Kidney (tissue), 13 donors: ENCODE measurements at regions not wholly inside any gene's neighbourhood (a gene's known extent, or its start where the extent isn't known, plus 50 kb on each side); places are given as distances from the start of the nearest gene placed in this dataset.

Source experiments
- DNase-seq, 5 donors: peaks; one replicate each; pipeline ENCODE4 v3.0.0-alpha.2; 2013 to 2020
- FAIRE-seq: peaks from 2 replicates; lab custom pipeline; 2012; peaks lifted over from hg19 to GRCh38; lab: Jason Lieb, UNC
- H3K27ac ChIP-seq, 2 donors: one replicate each; pipeline ENCODE4 v1.7.0; 2013; ENCODE audit warnings: low read depth in 2 of 2, low read length in 2 of 2, inconsistent platforms in 1 of 2
- H3K27me3 ChIP-seq: one replicate; pipeline ENCODE4 v1.7.1; 2013; ENCODE audit warnings: low read length, inconsistent platforms; ENCODE audit not compliant: control insufficient read depth, insufficient read depth
- H3K36me3 ChIP-seq, 3 donors: one replicate each; pipeline versions ENCODE4 v1.7.0 to v1.7.1; 2013; ENCODE audit warnings: low read length in 3 of 3, control low read depth in 1 of 3, inconsistent platforms in 1 of 3; ENCODE audit not compliant: insufficient read depth in 3 of 3, control insufficient read depth in 2 of 3
- H3K4me1 ChIP-seq, 3 donors: one replicate each; pipeline versions ENCODE4 v1.7.0 to v1.7.1; 2013; ENCODE audit warnings: low read length in 3 of 3, inconsistent platforms in 1 of 3, low read depth in 1 of 3; ENCODE audit not compliant: control insufficient read depth in 2 of 3, insufficient read depth in 2 of 3
- H3K4me3 ChIP-seq, 3 donors: one replicate each; pipeline versions ENCODE4 v1.7.0 to v1.8.1; 2013; ENCODE audit warnings: low read length in 3 of 3, control low read depth in 1 of 3, inconsistent platforms in 1 of 3
- H3K9ac ChIP-seq, 3 donors: one replicate each; pipeline versions ENCODE4 v1.7.0 to v1.7.1; 2013; ENCODE audit warnings: low read length in 3 of 3, control low read depth in 1 of 3, inconsistent platforms in 1 of 3
- H3K9me3 ChIP-seq, 3 donors: one replicate each; pipeline versions ENCODE4 v1.7.0 to v1.7.1; 2013; ENCODE audit warnings: low read length in 3 of 3, control low read depth in 1 of 3, inconsistent platforms in 1 of 3; ENCODE audit not compliant: control insufficient read depth in 2 of 3, insufficient read depth in 1 of 3
- CTCF ChIP-seq: IDR thresholded peaks from 3 replicates; pipeline ENCODE4 v1.5.1; 2012; ENCODE audit warnings: mild to moderate bottlenecking, moderate library complexity, borderline replicate concordance; ENCODE audit not compliant: insufficient read depth; ENCODE audit errors: extremely low read depth
- intact Hi-C: fragments of 100-400 bp; cut with DNase I; formaldehyde crosslinking; loops from one replicate; pipeline ENCODE4 v1.11.1; 2022
- donor health status: control.
- donor health status: control.
- donor health status: control.
- donor health status: control.
- donor health status: control.
- donor health status: DM: yes; HTN: yes; CAD: no.
- donor health status: Normal renal cell carcinoma (clear cell type).

- H3K27me3 ChIP-seq, result no peaks in the 10 kb centered on the region
- H3K9me3 ChIP-seq, result no peaks in the 10 kb centered on the region
- H3K4me1 ChIP-seq, result no peaks in the 10 kb centered on the region
- H3K9ac ChIP-seq, result no peak overlapping the region
- H3K27ac ChIP-seq, result no peak overlapping the region
- H3K36me3 ChIP-seq, result no peaks in the 10 kb centered on the region
- TF ChIP-seq CTCF, result no peak
- H3K4me3 ChIP-seq, result no peak overlapping the region
- DNase-seq (no peak), FAIRE-seq (no peak)
- intact Hi-C loops, result no loop called here
Observed at GRCh38 chr2:16312771-16313170, 352.9 kb downstream of the CYRIA start.

- intact Hi-C loops, result no loop called here
- FAIRE-seq (no peak), DNase-seq (no peak)
- Histone ChIP-seq H3K27ac (no peak overlapping the region), H3K9me3 (no peaks in the 10 kb centered on the region), H3K4me1 (no peaks in the 10 kb centered on the region), H3K9ac (no peak overlapping the region), H3K36me3 (no peaks in the 10 kb centered on the region), H3K27me3 (no peaks in the 10 kb centered on the region), H3K4me3 (no peak overlapping the region)
- TF ChIP-seq CTCF, result no peak
Observed at GRCh38 chr2:16311521-16312440, 353.9 kb downstream of the CYRIA start.

GRCh38 chr2:16308816-16309215 is 356.8 kb downstream of the CYRIA start:
- no peak for TF ChIP-seq CTCF
- Histone ChIP-seq H3K9ac (no peak overlapping the region), H3K36me3 (no peaks in the 10 kb centered on the region), H3K4me3 (no peak overlapping the region), H3K9me3 (no peaks in the 10 kb centered on the region), H3K4me1 (no peaks in the 10 kb centered on the region), H3K27me3 (no peaks in the 10 kb centered on the region), H3K27ac (no peak overlapping the region)
- DNase-seq (no peak), FAIRE-seq (no peak)
- intact Hi-C loops, result no loop called here
